HG02970 (cell line): ENCODE measurements at regions not wholly inside any gene's neighbourhood (a gene's known extent, or its start where the extent isn't known, plus 50 kb on each side); places are given as distances from the start of the nearest gene placed in this dataset.

Source experiments
- ATAC-seq: cut with Tn5 transposase; IDR thresholded peaks from one replicate; pipeline ENCODE4 v1.9.1; 2021; ENCODE audit warnings: mild to moderate bottlenecking, moderate library complexity, moderate number of reproducible peaks; ENCODE audit not compliant: unreplicated experiment, low FRiP score

- no peak for ATAC-seq
Measured at GRCh38 chr10:4109469-4109868, 324.5 kb upstream of the KLF6 start.

- no peak for ATAC-seq
Measured at GRCh38 chr10:4108693-4109092, 323.7 kb upstream of the KLF6 start.

DNA sequence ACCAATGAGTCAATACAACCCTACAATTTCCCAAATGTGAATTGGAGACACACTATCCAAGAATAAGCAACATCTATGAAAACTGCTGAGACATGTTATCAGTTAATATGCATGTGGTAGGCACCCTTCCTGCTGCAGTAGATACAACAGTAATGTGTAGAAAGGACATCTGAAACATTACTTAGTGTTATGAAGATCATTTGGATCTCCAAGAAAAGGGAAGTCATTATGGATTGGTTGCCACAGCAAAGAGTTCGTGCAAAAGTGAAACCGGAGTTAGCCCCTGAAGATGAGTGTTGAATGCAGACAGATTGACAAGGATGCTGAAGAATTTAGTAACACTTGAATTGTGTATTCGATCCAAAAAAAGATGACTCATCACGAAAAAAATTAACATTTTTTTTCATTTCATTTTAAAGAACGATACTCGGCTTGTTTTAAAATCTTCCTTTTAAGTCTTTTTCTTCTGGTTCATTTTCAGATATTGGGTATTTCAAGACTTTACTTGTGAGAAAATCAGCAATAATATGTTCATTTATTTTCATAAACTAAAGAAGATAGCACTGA is 322.4 kb upstream of the KLF6 start:
- no peak for ATAC-seq

DNA sequence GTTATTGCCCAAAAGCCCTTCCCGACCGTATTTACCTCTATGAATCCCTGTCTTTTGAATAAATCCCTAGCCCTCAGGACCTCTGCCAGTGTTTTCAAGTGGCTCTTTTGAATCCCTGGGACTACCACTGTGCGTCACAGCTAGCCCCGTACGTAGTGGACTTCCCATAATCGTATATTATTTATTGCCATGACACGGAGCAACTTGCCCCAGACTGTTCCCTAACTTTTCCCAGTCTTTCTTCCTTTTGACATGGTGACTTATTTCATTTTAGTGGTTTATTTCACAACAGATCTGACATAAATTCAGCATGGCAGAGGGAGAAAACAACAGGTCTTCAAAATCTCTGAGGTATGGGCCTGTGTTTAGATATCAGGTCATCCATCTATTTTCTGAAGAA is 318.6 kb upstream of the KLF6 start:
- ATAC-seq, result no peak

- no peak for ATAC-seq
Measured at GRCh38 chr10:4102802-4103344, 317.9 kb upstream of the KLF6 start.

GRCh38 chr10:4101918-4102654 is 317.1 kb upstream of the KLF6 start:
- ATAC-seq, result no peak

DNA sequence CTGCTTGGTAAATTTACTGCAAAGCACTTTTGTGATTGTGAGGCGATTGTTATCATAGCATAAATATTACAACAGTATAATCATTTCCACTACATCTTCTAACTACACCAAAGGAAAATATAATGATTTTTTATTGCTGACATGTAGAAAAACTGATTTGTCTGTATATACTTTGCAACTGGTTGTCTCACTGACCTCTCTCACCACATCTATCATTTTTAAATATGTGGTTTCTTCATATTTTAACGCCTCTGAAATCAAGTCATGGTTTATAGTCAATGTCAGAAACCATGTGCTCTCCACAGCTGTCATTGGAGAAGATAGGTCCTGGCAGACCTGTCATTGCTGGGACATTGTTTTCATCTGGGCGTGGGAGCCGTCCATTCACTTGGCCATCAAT is 315.4 kb upstream of the KLF6 start:
- ATAC-seq, result no peak

DNA sequence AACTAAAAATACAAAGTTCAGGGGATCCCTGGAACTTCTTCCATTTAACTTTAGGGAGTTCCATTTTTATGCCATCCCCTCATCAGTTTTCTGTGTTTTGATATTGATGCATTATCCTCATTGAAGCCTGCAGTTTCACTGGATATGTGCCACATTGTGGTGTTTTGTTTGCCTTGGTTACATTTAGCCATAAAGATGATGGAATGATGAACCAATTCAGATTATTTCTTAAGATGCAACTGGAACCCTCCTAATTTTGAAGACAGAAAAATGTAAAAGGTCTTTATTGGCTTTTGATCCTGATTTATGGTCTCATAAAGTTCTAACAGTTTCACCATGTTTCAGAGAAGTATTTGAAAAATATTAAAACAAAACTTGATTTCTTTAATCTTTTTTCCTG is 314.2 kb upstream of the KLF6 start:
- no peak for ATAC-seq

GRCh38 chr10:4095166-4095917 is 310.3 kb upstream of the KLF6 start:
- ATAC-seq, result no peak

DNA sequence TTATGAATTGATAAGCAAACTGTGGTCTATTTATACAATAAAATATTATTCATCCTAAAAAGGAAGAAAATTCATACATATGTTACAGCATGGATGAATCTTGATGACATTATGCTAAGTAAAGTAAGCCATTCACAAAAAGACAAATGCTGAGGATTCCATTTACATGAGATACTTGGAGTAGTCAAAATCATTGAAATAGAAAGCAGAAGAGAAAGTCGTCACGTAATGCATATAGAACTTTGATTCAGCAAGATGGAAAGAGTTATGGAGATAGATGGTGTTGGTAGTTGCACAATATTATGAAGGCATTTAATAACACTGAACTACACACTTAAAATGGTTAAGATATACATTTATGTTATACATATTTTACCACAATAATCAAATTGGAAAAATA is 309.7 kb upstream of the KLF6 start:
- ATAC-seq, result no peak

DNA sequence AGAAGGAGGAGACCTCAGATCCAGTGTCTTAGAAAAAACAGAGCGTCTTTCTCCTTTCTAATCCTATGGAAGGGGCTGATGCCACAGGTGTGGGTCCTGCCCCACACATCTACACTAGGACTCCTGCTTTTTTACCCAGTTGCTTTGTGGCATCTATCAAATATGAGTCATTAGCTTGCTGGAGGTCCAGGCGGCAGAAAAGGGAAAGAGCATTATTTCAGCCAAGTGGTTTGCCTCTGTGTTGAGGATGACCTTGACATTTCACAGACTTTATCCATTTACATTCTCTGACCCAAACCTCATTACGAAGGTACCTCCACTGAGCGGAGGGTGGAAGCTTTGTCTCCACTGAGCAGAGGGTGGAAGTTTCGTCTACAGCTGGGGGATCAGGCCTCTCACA is 308.4 kb upstream of the KLF6 start:
- ATAC-seq, result no peak

DNA sequence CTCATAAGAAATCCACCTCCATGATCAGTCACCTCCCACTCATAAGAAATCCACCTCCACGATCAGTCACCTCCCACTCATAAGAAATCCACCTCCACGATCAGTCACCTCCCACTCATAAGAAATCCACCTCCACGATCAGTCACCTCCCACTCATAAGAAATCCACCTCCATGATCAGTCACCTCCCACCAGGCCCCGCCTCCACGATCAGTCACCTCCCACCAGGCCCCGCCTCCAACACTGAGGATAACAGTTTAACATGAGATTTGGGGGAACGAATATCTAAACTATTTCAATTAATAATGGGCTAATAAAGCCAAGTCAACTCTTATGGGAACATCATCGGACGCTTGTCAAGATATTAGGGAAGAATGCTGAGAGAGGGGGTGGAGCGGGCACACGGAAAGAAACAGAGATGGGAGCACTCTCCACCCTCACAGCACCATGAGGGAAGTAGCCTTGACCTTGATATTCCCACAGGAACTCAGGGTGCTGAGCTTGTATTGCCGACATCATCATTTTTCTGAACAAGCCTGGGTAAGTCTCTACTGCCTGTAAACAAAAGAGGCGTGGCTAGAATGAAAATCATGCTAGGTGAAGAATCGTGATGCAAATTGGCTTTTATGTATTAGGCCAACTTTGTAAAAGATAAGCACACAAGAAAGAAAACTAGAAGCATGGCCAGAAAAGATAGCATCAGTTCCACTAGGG is 303.5 kb upstream of the KLF6 start:
- ATAC-seq, result no peak

- ATAC-seq, result no peak
Measured at GRCh38 chr10:4086131-4086898, 301.3 kb upstream of the KLF6 start.

- ATAC-seq, result no peak
Measured at GRCh38 chr10:4083509-4084003, 298.5 kb upstream of the KLF6 start.

- ATAC-seq, result no peak
Measured at GRCh38 chr10:4082861-4083260, 297.9 kb upstream of the KLF6 start.

GRCh38 chr10:4081685-4082111 is 296.7 kb upstream of the KLF6 start:
- no peak for ATAC-seq

GRCh38 chr10:4080225-4080805 is 295.3 kb upstream of the KLF6 start:
- no peak for ATAC-seq

DNA sequence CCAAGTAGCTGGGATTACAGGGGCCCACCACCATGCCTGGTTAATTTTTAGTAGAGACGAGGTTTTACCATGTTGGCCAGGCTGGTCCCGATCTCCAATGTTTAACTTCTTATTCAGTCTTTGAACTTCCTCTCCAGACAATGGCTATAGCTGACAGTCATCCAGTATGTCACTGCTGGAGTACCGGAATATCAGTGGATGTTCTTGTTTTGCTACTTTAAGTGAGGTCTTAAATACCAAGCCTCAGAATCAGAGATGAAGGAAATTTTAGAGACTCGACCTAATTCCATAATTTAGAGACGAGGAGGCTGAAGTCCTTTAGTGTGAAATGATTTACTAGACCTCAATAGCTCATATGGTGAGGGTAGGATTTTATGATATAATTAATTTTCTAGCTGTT is 294.8 kb upstream of the KLF6 start:
- ATAC-seq, result no peak

GRCh38 chr10:4077804-4078203 is 292.8 kb upstream of the KLF6 start:
- ATAC-seq, result no peak

DNA sequence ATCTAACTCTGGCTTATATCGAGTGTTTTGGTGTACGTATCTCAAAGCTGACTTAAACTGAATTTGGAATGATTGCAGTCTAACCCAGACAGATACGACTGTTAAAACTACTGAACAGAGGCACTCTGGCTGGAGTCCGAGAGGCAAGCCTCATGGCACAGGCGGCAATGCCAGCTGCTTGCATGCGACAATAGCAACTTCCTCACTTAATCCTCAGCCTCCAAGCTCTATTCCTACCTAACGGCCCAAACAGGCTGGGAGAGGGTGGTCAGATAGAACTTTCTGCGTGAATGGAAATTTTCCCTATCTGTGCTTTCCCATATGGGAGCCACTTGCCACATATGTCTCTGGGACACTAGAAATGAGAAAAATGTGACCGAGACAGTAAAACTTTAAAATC is 292.0 kb upstream of the KLF6 start:
- ATAC-seq, result no peak
